RCC 7860 (cell line): ENCODE measurements at regions not wholly inside any gene's neighbourhood (a gene's known extent, or its start where the extent isn't known, plus 50 kb on each side); places are given as distances from the start of the nearest gene placed in this dataset.
"Not testable (repeated sequence)": the region's sequence is repeated elsewhere in the genome, so short reads cannot be mapped to it uniquely, and the experiment has no call there.

Experiments used
- DNase-seq: peaks from one replicate; pipeline ENCODE4 v3.0.0-alpha.2; 2015; ENCODE audit warnings: low spot score
- FAIRE-seq: peaks from 2 replicates; lab custom pipeline; 2012; peaks lifted over from hg19 to GRCh38; lab: Jason Lieb, UNC

- DNase-seq (no peak), FAIRE-seq (no peak)
Observed at GRCh38 chr13:107832500-107833100, 382.7 kb downstream of the LIG4 start.

DNA sequence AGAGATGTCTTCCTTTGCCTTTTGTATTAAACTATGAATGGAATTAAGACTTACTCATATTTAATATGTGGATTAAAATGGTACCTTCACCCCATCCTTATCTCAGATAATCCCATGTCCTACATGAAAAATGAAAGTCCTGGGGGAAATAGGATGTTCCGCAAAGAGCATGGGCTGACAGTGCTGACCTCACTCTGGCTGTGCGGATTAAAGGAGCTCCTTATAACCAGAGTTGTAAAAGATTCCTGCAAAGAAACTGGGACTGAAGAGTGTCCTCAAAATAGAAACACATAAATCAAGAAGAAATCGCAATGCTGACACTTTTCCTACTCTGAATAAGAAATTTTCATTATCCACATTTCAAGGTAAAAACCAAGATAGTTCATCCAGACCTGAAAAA lies 384.5 kb downstream of the LIG4 start:
- DNase-seq (no peak), FAIRE-seq (no peak)

GRCh38 chr13:107827840-107828549 lies 387.3 kb downstream of the LIG4 start:
- FAIRE-seq: no peak
- no peak for DNase-seq

DNA sequence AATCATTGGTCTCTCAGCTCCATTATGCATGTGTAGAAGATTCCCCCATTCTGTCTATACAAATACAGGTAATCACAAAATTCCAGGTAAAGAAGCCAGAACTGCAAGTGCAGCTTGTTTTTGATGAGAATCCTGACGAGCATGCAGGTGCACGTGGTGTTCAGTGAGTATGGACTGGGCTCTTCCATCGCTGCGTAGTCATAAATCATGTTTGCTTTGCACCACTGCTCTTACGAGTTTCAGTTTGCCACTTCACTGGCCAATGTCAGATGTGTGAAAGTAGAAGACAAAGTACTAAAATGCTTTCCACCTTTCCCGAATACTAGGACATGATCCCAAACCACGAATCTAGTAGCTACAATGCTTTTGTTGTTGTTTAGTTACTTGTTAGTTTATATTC lies 390.7 kb downstream of the LIG4 start:
- no peak for DNase-seq
- no peak for FAIRE-seq

DNA sequence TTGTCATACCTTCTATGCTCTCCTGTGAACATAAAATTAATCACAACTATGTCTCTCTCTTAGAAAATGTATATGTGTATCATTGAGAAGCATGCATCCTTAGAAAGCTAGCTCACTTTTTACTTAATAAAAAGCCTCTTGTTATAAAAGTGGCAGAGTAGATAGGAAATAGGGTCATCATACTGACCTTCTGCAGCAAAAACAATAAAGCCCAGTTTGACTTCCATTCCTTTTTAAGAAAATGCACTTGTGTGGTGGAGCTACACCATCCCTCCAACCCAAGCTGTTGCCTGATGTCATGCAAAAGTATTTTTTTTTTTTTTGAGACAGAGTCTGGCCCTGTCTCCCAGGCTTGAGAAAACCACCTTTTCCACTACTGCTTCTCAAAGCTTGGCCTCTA lies 393.3 kb downstream of the LIG4 start:
- DNase-seq (no peak), FAIRE-seq (no peak)

DNA sequence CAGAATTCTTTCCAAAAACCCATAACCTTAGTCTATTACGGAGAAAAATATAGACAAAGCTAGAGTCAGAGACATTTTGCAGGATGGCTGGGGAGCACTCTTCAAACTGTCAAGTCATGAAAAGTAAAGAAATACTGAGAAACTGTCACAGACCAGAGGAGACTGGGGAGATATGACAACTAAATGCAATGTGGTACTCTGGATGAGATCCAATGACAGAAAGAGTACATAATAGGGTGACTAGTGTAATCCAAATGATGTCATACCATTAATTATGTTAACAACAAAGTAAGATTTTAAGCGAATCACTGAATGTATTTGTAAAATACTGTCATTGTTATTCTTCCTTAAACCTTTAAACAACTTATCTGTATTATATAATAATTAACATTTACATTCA lies 393.8 kb downstream of the LIG4 start:
- DNase-seq (no peak), FAIRE-seq (no peak)

DNA sequence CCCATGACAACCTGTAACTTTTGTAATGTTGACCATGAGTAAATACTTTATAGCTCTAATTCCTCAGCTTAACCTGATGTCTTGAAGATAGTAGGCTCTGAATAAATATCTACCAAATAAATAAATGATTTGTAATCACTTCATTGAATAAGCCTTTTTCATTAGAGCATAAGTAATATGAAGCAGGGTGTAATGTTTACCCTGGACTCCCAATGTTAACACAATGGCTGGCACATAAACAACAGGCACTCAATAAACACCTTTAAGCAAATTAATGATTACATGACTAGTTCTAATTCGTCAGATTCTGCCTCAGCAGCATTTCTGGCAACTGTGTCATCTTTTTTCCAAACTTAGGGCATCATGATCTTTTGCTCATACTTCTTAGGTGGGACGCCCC lies 396.3 kb downstream of the LIG4 start:
- FAIRE-seq (no peak), DNase-seq (no peak)

DNA sequence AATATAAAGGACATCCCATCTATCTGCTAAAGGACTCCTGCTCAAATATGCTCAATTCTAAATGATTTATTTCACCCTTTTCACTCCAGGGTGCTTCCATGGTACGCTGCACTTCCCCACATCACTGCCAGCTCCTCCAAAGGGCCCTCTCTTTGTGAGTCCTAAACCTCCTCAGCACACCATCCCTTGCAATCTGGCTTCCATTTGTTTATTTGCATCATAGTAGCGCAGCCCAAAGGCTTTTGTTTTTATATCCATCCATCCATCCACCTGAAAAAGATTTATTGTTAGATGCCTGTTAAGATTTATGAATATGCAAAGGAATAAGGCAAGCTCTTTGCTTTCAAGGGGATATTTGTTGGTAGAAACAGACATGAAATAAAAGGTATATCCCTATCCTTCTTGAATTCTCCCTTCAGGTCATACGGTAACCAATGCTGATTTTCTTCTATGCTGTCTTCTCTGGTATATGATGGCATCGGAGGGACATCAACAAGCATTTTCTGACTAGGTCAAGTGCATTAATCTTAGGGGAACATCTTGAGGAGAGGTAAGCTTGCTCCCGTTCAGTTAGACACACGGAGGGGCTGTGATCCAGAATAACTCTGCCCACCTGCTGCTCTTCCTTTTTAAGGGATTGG lies 397.6 kb downstream of the LIG4 start:
- DNase-seq (no peak), FAIRE-seq (no peak)

- FAIRE-seq (no peak), DNase-seq (no peak)
Observed at GRCh38 chr13:107812014-107812412, 403.3 kb downstream of the LIG4 start.

GRCh38 chr13:107811233-107812013 lies 403.9 kb downstream of the LIG4 start:
- no peak for FAIRE-seq
- DNase-seq: no peak

GRCh38 chr13:107809125-107809524 lies 406.2 kb downstream of the LIG4 start:
- DNase-seq: no peak
- FAIRE-seq: no peak

DNA sequence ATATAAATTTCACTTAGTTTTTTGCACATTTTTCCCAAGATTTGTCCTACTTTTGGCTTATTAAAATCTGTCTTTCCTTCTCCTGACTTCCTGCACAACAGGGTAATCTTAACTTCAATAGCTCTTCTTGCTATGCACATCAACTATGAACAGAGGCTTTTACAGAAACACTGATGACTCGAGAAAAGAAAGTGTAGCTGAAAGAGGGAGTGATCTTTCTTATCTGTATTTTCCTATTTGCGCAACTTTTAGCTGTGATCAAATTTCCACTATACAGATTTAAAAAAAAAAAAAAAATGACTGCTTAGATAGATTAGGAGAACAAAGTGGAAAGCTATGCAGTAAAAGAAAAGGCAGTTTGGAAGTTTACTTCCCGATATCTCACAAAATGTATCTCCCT lies 406.9 kb downstream of the LIG4 start:
- no peak for FAIRE-seq

DNA sequence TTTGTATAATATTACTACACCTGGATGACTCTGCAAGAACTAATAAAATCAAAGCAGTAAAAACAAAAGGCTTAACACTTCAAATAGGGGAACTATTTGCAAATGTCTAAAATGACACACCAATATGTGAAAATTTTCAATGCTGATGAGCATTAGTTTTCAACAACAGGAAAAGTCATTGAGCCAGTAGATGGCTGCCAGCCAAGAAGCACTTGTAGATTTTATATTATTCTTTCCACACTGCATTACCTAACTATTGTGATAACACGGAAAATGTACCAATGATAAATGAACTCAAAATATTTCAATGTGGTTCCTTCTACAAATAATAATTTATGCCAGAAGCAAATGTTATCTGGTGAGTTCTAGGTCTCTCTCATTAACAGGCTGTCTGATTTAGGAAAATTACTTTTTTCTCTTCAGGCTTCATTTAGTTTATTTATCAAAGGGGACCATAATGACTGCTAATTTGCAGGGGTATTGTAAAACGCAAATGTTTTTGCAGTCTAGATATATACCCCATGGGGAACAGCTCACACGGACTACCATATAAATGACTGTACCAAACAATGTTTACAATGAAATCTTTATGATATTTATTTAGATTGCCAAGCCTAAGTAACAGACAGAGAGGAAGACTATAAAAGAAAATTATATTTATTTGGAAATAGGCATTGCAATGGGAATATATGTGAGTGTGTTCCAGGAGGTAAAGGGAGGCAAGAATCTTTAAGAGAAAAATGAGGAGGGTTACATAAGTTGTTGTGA lies 407.8 kb downstream of the LIG4 start:
- FAIRE-seq: no peak
- DNase-seq: no peak

More for the DNA sequence above, 406.9 kb downstream of the LIG4 start:
- DNase-seq: no peak

DNA sequence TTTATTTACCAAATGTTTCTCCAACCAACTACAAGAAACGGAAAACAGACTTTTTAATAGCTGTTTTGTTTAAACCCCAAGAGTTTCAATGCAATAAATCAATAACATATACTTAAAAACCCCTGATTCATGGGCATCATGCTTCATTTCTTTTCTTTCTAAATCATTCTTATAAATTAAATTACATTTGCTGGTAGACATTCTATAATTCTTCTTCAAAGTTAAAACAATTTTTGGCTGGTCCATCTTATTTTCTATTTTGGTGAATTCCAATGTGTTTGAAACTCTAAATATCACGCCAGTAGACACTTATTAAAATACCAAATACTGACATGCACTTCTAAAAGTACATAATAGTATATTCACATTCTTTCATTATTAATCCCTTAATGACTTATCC lies 408.6 kb downstream of the LIG4 start:
- DNase-seq (no peak), FAIRE-seq (no peak)

DNA sequence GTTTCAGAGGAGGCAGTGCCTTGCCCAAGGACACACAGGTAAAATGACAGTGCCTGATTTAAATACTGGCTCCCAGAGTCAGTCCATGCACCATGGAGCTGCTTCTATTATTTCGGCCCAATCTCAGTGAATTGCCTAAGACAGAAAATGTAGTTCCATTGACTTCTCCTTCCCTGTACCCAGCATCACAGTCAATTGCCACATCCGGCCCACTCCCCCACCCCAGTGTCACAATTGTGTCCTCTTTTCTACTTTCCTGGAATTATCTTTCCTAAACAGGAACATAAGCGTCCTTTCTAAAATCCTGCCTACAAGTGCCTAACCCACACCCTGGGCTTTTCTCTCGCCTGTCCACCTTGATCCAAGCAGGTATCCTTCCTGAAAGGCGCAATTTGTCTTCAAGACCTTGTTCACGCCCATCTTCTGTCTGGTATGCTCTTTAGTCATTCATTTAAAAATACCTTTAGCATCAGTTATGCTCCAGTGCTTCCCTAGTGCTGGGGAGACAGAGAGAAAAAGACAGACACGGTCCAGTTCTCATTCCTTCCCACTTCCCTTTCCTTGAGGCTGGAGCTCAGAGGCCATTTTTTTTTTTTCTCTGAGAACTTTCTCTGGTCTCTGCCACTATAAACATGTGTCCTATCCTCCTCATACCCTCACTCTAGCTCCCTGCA lies 411.4 kb downstream of the LIG4 start:
- FAIRE-seq (peak; percentile 81), DNase-seq (peak; percentile 66)

GRCh38 chr13:107801621-107802020 lies 413.7 kb downstream of the LIG4 start:
- DNase-seq (no peak), FAIRE-seq (no peak)

DNA sequence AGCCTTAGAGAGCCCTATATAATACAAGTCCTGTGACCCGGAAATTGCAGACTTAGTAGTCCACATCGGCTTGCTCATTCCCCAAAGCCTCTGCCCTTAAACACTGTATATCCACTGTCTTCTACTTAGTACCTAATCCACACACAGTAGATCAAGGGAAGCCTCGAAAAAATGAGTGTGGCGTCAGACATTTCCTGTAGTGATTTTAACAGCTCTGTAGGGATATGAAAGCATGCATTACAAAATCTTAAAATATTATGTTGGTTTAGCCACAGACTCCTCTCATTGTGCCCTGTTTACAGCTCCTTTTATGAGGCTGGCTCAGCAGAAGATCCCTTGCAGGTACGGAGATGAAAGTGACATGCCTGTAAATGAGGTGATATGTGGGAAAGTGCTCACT lies 416.3 kb downstream of the LIG4 start:
- DNase-seq (no peak), FAIRE-seq (no peak)

DNA sequence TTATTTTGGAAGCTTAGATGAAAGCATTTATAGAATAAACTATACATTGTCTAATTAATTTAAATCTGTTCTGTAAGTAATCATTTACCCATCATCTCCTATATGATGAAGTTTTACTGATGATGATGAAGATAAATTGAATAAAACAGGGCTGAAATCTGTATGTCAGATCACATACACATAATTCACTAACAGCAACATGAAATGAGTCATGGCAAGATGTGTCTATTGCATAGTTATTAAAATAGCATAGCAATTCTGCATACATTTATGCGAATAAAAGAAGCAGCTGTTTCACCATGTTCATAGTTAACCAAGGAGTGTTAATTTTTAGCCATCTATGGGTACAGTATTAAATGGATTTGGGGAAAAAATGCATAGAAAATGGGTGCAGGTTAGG lies 424.9 kb downstream of the LIG4 start:
- DNase-seq (no peak), FAIRE-seq (no peak)

DNA sequence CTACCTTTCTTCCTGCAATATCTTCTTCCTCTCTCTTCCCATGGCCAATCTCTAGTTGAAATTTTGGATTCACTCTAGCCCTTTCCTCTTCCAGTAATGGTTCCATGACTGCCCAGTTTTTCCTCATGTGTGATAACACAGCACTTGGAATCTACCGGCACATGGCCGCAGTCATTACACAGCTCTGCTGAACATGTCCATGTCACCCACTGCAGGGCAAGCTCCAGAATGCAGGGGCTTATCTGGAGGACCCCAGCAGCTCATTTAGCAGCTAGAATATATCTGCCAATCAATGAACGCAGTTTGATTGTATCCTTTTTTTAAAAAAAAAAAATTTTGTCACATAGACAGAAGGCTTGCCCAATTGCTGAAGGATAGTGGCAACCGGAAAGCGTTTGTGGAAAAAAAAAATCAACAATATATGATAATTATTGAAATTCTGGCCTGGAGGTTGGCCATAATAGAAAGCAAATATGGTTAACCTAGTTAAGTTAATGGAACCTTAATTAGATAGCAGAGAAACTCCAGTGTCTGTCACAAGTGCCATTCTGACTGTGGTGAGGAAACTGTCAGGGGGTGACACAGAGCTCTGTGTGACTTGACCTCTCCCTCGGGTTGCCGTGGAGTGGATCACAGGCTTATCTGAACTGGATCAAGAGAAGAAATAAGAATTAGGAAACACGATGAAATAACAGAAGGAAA lies 426.7 kb downstream of the LIG4 start:
- FAIRE-seq (no peak), DNase-seq (no peak)

GRCh38 chr13:107782646-107783045 lies 432.7 kb downstream of the LIG4 start:
- not testable (repeated sequence) for DNase-seq, FAIRE-seq
